SK-N-SH (cell line): ENCODE measurements at regions not wholly inside any gene's neighbourhood (a gene's known extent, or its start where the extent isn't known, plus 50 kb on each side); places are given as distances from the start of the nearest gene placed in this dataset.

ENCODE experiments used
- CTCF ChIA-PET: fragments of 300-600, 350-600 bp; formaldehyde crosslinking; extraction: SDS; loops from one replicate; lab custom pipeline; 2021; lab: Yijun Ruan, JAX
- POLR2A ChIA-PET: fragments of 350-600 bp; sonication (Branson Sonifier 250); formaldehyde crosslinking; extraction: SDS; loops from one replicate; lab custom pipeline; 2020; ENCODE audit warnings: antibody characterized with exemption, inconsistent platforms; lab: Yijun Ruan, JAX
- DNase-seq: peaks from one replicate; pipeline ENCODE4 v3.0.0; 2012
- H2AFZ ChIP-seq: fragments of 200-600 bp; sonication (generic); 2 replicates; pipeline ENCODE4 v1.8.1; 2016; ENCODE audit warnings: antibody characterized with exemption, mild to moderate bottlenecking, low read depth
- H3F3A ChIP-seq: fragments of 200-600 bp; sonication (generic); replicated peaks from 2 replicates; pipeline ENCODE3; 2016; ENCODE audit warnings: antibody characterized with exemption, mild to moderate bottlenecking; ENCODE audit not compliant: insufficient read depth
- H3K27ac ChIP-seq, 2 experiments: fragments of 200-500 bp in 1 of 2; fragments of 200-600 bp in 1 of 2; sonication (Bioruptor generic) in 1 of 2; sonication (generic), shearing (Covaris generic) in 1 of 2; 2 replicates each; pipeline versions ENCODE4 v1.5.1 to v1.6.1; 2014 to 2016; ENCODE audit warnings: low read depth in 2 of 2, inconsistent platforms in 1 of 2, low read length in 1 of 2, mild to moderate bottlenecking in 1 of 2, mixed read lengths in 1 of 2
- H3K27me3 ChIP-seq: fragments of 200-600 bp; sonication (generic), shearing (Covaris generic); 2 replicates; pipeline ENCODE4 v1.6.1; 2016; ENCODE audit warnings: mixed run types; ENCODE audit not compliant: insufficient read depth
- H3K36me3 ChIP-seq, 2 experiments: fragments of 200-500 bp in 1 of 2; fragments of 200-600 bp in 1 of 2; sonication (Bioruptor generic) in 1 of 2; sonication (generic) in 1 of 2; replicated peaks in 1 of 2; 2 replicates each; pipeline versions ENCODE3 to v1.5.1; 2014 to 2016; ENCODE audit warnings: low read length in 1 of 2, mild to moderate bottlenecking in 1 of 2; ENCODE audit not compliant: insufficient read depth in 2 of 2, control insufficient read depth in 1 of 2
- H3K4me1 ChIP-seq, 2 experiments: fragments of 200-500 bp in 1 of 2; fragments of 200-600 bp in 1 of 2; sonication (Bioruptor generic) in 1 of 2; sonication (generic), shearing (Covaris generic) in 1 of 2; 2 replicates each; pipeline versions ENCODE4 v1.5.1 to v1.6.1; 2014 to 2016; ENCODE audit warnings: low read depth in 1 of 2, low read length in 1 of 2, mixed run types in 1 of 2; ENCODE audit not compliant: insufficient read depth in 2 of 2, control insufficient read depth in 1 of 2
- H3K4me2 ChIP-seq: fragments of 200-600 bp; sonication (generic), shearing (Covaris generic); 2 replicates; pipeline ENCODE4 v1.6.1; 2017; ENCODE audit warnings: mixed run types
- H3K4me3 ChIP-seq, 2 experiments: fragments of 200-500 bp in 1 of 2; fragments of 200-600 bp in 1 of 2; sonication (Bioruptor generic) in 1 of 2; sonication (generic), shearing (Covaris generic) in 1 of 2; 2 replicates each; pipeline versions ENCODE4 v1.5.1 to v1.8.1; 2014 to 2016; ENCODE audit warnings: low read depth in 2 of 2, inconsistent platforms in 1 of 2, low read length in 1 of 2, mild to moderate bottlenecking in 1 of 2, mixed read lengths in 1 of 2, moderate library complexity in 1 of 2
- H3K79me2 ChIP-seq: fragments of 200-600 bp; sonication (generic); 2 replicates; pipeline ENCODE4 v1.8.1; 2017; ENCODE audit warnings: mild to moderate bottlenecking; ENCODE audit not compliant: insufficient read depth
- H3K9ac ChIP-seq: fragments of 200-600 bp; sonication (generic); 2 replicates; pipeline ENCODE4 v1.6.1; 2017; ENCODE audit warnings: mixed run types
- H3K9me2 ChIP-seq: fragments of 200-600 bp; sonication (generic); 2 replicates; pipeline ENCODE4 v1.6.1; 2017; ENCODE audit warnings: mixed run types
- H3K9me3 ChIP-seq: fragments of 200-600 bp; sonication (generic); 2 replicates; pipeline ENCODE4 v1.6.1; 2017; ENCODE audit warnings: mixed run types, mild to moderate bottlenecking, moderate library complexity
- H4K20me1 ChIP-seq: fragments of 200-600 bp; sonication (generic); 2 replicates; pipeline ENCODE4 v1.6.1; 2017; ENCODE audit warnings: mild to moderate bottlenecking, mixed run types; ENCODE audit not compliant: insufficient read depth
- CHD2 ChIP-seq: fragments of 150-350 bp; IDR thresholded peaks from 2 replicates; pipeline ENCODE4 v1.6.1; 2018; ENCODE audit warnings: low read length; ENCODE audit not compliant: partially characterized antibody
- ELF1 ChIP-seq: IDR thresholded peaks from 2 replicates; pipeline ENCODE4 v1.4.0; 2012
- EP300 ChIP-seq, 2 experiments: IDR thresholded peaks; 2 replicates each; pipeline versions ENCODE4 v1.4.0 to v1.6.1; 2012; ENCODE audit warnings: borderline replicate concordance in 1 of 2, low read depth in 1 of 2, low read length in 1 of 2
- EZH2phosphoT487 ChIP-seq: fragments of 200-600 bp; sonication (generic); IDR thresholded peaks from 2 replicates; pipeline ENCODE4 v1.6.1; 2017; ENCODE audit warnings: low read depth, mixed run types, mild to moderate bottlenecking, antibody characterized with exemption, moderate library complexity, borderline replicate concordance
- FOXM1 ChIP-seq: IDR thresholded peaks from 2 replicates; pipeline ENCODE4 v1.4.0; 2012; ENCODE audit warnings: low read depth, mild to moderate bottlenecking
- JUND ChIP-seq: IDR thresholded peaks from 2 replicates; pipeline ENCODE4 v1.4.0; 2012
- MEF2A ChIP-seq: IDR thresholded peaks from 2 replicates; pipeline ENCODE4 v1.4.0; 2012; ENCODE audit warnings: low read depth, borderline replicate concordance
- POLR2AphosphoS5 ChIP-seq: IDR thresholded peaks from 2 replicates; pipeline ENCODE4 v1.6.1; 2012; ENCODE audit warnings: low read depth, low read length
- RFX5 ChIP-seq: IDR thresholded peaks from 2 replicates; pipeline ENCODE4 v1.6.1; 2012; ENCODE audit warnings: mild to moderate bottlenecking, improper control_type of control experiment, low read length
- SMC3 ChIP-seq: IDR thresholded peaks from 2 replicates; pipeline ENCODE4 v1.6.1; 2012; ENCODE audit warnings: low read depth, low read length, improper control_type of control experiment
- TAF1 ChIP-seq: IDR thresholded peaks from 2 replicates; pipeline ENCODE4 v1.6.1; 2012; ENCODE audit warnings: low read depth, mild to moderate bottlenecking, low read length, moderate library complexity, borderline replicate concordance
- TCF12 ChIP-seq: IDR thresholded peaks from 2 replicates; pipeline ENCODE4 v1.4.0; 2012
- TEAD4 ChIP-seq: IDR thresholded peaks from 2 replicates; pipeline ENCODE4 v1.4.0; 2012; ENCODE audit warnings: mild to moderate bottlenecking, borderline replicate concordance; ENCODE audit not compliant: insufficient read depth
- YY1 ChIP-seq: IDR thresholded peaks from 2 replicates; pipeline ENCODE4 v1.4.0; 2012; ENCODE audit warnings: low read depth, mild to moderate bottlenecking
- WGBS: methylation state at CpG from one replicate; pipeline ENCODE4 v1.1.6; 2017; ENCODE audit warnings: low lambda C conversion rate; 5-methylcytosine and 5-hydroxymethylcytosine counted together
- TF ChIP-seq, protein P1 (sequence below): IDR thresholded peaks from 2 replicates; pipeline ENCODE4 v1.6.1; 2012; ENCODE audit warnings: mild to moderate bottlenecking, low read depth, low read length, moderate library complexity
- TF ChIP-seq, protein P2 (sequence below): IDR thresholded peaks from 2 replicates; pipeline ENCODE4 v1.4.0; 2012; ENCODE audit warnings: low read depth, borderline replicate concordance
- TF ChIP-seq, protein P3 (sequence below): fragments of 150-350 bp; IDR thresholded peaks from 2 replicates; pipeline ENCODE4 v1.6.1; 2016; ENCODE audit warnings: mild to moderate bottlenecking, low read depth, low read length
- TF ChIP-seq, protein P4 (sequence below): IDR thresholded peaks from 2 replicates; pipeline ENCODE4 v1.4.0; 2012; ENCODE audit warnings: low read depth
- TF ChIP-seq, protein P5 (sequence below): fragments of 200-600 bp; sonication (generic); IDR thresholded peaks from 2 replicates; pipeline ENCODE4 v1.6.1; 2017; ENCODE audit warnings: antibody characterized with exemption, mild to moderate bottlenecking, moderate library complexity
- TF ChIP-seq, protein P6 (sequence below): IDR thresholded peaks from 2 replicates; pipeline ENCODE4 v1.4.0; 2012; ENCODE audit warnings: low read depth, borderline replicate concordance

DNA sequence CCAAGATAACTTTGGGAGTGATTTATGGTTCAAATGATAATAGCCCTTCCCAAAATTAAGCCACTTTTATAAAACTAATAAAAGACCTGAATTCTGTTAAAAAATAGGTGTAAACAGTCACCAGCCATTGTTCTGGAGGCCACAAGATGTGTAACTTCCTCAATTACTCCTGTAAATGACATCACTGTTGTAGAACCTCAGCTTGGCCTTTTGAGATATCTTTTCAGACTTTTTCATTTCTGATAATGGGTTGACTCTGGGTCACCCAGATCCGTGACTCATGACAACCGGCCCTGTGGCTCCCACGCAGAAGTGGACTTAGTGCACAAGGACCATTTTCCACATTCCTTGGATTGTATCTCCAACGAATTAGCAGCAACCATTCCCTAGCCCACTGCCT, 106.6 kb downstream of the DKK1 start:
- no peaks in the 10 kb centered on the region for H3K4me1 ChIP-seq
- no peaks in the 10 kb centered on the region for H3K27me3 ChIP-seq
- H3K9me2 ChIP-seq: no peaks in the 10 kb centered on the region
- TF ChIP-seq EZH2phosphoT487 (no peak), TEAD4 (no peak), ELF1 (no peak), YY1 (no peak), MEF2A (no peak), TAF1 (no peak), RFX5 (no peak), JUND (no peak), SMC3 (no peak), CHD2 (no peak)
- TF ChIP-seq, protein P1, sequence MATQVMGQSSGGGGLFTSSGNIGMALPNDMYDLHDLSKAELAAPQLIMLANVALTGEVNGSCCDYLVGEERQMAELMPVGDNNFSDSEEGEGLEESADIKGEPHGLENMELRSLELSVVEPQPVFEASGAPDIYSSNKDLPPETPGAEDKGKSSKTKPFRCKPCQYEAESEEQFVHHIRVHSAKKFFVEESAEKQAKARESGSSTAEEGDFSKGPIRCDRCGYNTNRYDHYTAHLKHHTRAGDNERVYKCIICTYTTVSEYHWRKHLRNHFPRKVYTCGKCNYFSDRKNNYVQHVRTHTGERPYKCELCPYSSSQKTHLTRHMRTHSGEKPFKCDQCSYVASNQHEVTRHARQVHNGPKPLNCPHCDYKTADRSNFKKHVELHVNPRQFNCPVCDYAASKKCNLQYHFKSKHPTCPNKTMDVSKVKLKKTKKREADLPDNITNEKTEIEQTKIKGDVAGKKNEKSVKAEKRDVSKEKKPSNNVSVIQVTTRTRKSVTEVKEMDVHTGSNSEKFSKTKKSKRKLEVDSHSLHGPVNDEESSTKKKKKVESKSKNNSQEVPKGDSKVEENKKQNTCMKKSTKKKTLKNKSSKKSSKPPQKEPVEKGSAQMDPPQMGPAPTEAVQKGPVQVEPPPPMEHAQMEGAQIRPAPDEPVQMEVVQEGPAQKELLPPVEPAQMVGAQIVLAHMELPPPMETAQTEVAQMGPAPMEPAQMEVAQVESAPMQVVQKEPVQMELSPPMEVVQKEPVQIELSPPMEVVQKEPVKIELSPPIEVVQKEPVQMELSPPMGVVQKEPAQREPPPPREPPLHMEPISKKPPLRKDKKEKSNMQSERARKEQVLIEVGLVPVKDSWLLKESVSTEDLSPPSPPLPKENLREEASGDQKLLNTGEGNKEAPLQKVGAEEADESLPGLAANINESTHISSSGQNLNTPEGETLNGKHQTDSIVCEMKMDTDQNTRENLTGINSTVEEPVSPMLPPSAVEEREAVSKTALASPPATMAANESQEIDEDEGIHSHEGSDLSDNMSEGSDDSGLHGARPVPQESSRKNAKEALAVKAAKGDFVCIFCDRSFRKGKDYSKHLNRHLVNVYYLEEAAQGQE: no peak
- no peaks in the 10 kb centered on the region for H4K20me1 ChIP-seq
- H3K4me3 ChIP-seq: no peak overlapping the region
- no peaks in the 10 kb centered on the region for H3F3A ChIP-seq
- H2AFZ ChIP-seq: no peak overlapping the region
- POLR2A ChIA-PET: no interaction called here
- DNase-seq: no peak
- no peak overlapping the region for H3K27ac ChIP-seq
- no peak overlapping the region for H3K4me2 ChIP-seq
- CTCF ChIA-PET: interaction anchor here (1.6 kb wide), 1 partner anchor 11 kb away, joined by 4 read pairs; no protein-coding TSS in a partner anchor
- H3K36me3 ChIP-seq: no peaks in the 10 kb centered on the region
- no peaks in the 10 kb centered on the region for H3K79me2 ChIP-seq
- no peak overlapping the region for H3K9ac ChIP-seq
- WGBS: 83% methylated on average over 4 of the region's 4 CpGs
- H3K9me3 ChIP-seq: no peaks in the 10 kb centered on the region

DNA sequence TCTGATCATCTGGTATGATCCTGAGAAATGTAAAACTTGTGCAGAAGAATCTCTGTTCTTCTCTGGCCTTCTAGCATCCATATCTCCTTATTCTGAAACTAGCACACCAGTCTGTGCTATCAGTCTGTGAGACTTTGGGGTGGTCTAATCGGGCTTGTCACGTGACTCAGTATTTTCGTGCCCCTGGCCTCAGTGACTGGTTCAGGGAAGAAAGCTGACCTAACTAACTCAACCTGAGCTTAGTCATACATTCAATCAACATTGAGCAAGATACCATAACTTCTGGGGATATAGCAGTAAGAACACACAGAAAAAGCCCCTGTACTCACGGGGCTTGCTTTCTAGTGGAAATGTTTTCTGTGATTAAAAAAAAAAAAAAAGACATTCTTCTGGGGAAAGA, 109.3 kb downstream of the DKK1 start:
- Histone ChIP-seq H3K9me3 (no peaks in the 10 kb centered on the region), H3F3A (no peaks in the 10 kb centered on the region), H3K27me3 (no peaks in the 10 kb centered on the region), H3K9ac (no peak overlapping the region), H3K79me2 (no peaks in the 10 kb centered on the region), H3K9me2 (no peaks in the 10 kb centered on the region), H2AFZ (no peak overlapping the region), H3K27ac (no peak overlapping the region), H3K4me1 (no peaks in the 10 kb centered on the region), H3K4me3 (no peak overlapping the region), H4K20me1 (no peaks in the 10 kb centered on the region), H3K36me3 (no peaks in the 10 kb centered on the region), H3K4me2 (no peak overlapping the region)
- 70% methylated on average over 4 of the region's 4 CpGs for whole genome bisulfite sequencing
- ChIA-PET POLR2A (no interaction called here), CTCF (no interaction called here)
- no peak for DNase-seq
- TF ChIP-seq EZH2phosphoT487 (no peak), TAF1 (no peak), EP300 (IDR thresholded peaks at IDR 0.05; ENCODE audit: borderline replicate concordance in 1 of 2, low read depth in 1 of 2, low read length in 1 of 2) (no peak), POLR2AphosphoS5 (no peak), TEAD4 (no peak), FOXM1 (no peak), YY1 (no peak), TCF12 (no peak)
- TF ChIP-seq, protein P2, sequence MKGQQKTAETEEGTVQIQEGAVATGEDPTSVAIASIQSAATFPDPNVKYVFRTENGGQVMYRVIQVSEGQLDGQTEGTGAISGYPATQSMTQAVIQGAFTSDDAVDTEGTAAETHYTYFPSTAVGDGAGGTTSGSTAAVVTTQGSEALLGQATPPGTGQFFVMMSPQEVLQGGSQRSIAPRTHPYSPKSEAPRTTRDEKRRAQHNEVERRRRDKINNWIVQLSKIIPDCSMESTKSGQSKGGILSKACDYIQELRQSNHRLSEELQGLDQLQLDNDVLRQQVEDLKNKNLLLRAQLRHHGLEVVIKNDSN: no peak
- TF ChIP-seq, protein P3, sequence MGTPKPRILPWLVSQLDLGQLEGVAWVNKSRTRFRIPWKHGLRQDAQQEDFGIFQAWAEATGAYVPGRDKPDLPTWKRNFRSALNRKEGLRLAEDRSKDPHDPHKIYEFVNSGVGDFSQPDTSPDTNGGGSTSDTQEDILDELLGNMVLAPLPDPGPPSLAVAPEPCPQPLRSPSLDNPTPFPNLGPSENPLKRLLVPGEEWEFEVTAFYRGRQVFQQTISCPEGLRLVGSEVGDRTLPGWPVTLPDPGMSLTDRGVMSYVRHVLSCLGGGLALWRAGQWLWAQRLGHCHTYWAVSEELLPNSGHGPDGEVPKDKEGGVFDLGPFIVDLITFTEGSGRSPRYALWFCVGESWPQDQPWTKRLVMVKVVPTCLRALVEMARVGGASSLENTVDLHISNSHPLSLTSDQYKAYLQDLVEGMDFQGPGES: no peak
- TF ChIP-seq, protein P4, sequence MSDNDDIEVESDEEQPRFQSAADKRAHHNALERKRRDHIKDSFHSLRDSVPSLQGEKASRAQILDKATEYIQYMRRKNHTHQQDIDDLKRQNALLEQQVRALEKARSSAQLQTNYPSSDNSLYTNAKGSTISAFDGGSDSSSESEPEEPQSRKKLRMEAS: no peak
- TF ChIP-seq, protein P5, sequence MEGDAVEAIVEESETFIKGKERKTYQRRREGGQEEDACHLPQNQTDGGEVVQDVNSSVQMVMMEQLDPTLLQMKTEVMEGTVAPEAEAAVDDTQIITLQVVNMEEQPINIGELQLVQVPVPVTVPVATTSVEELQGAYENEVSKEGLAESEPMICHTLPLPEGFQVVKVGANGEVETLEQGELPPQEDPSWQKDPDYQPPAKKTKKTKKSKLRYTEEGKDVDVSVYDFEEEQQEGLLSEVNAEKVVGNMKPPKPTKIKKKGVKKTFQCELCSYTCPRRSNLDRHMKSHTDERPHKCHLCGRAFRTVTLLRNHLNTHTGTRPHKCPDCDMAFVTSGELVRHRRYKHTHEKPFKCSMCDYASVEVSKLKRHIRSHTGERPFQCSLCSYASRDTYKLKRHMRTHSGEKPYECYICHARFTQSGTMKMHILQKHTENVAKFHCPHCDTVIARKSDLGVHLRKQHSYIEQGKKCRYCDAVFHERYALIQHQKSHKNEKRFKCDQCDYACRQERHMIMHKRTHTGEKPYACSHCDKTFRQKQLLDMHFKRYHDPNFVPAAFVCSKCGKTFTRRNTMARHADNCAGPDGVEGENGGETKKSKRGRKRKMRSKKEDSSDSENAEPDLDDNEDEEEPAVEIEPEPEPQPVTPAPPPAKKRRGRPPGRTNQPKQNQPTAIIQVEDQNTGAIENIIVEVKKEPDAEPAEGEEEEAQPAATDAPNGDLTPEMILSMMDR: no peak
- TF ChIP-seq, protein P6, sequence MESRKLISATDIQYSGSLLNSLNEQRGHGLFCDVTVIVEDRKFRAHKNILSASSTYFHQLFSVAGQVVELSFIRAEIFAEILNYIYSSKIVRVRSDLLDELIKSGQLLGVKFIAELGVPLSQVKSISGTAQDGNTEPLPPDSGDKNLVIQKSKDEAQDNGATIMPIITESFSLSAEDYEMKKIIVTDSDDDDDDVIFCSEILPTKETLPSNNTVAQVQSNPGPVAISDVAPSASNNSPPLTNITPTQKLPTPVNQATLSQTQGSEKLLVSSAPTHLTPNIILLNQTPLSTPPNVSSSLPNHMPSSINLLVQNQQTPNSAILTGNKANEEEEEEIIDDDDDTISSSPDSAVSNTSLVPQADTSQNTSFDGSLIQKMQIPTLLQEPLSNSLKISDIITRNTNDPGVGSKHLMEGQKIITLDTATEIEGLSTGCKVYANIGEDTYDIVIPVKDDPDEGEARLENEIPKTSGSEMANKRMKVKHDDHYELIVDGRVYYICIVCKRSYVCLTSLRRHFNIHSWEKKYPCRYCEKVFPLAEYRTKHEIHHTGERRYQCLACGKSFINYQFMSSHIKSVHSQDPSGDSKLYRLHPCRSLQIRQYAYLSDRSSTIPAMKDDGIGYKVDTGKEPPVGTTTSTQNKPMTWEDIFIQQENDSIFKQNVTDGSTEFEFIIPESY: no peak
